Mucosa of gallbladder (tissue), 1 donor: ENCODE measurements at regions not wholly inside any gene's neighbourhood (a gene's known extent, or its start where the extent isn't known, plus 50 kb on each side); places are given as distances from the start of the nearest gene placed in this dataset.
A peak's percentile ranks its signal among the peaks of the same experiment; 100 is the strongest.

Experiments
- DNase-seq: peaks from one replicate; pipeline ENCODE4 v3.0.0-alpha.2; 2020; ENCODE audit warnings: low spot score
- donor health status: DM: no; HTN: no; CAD: no.

DNA sequence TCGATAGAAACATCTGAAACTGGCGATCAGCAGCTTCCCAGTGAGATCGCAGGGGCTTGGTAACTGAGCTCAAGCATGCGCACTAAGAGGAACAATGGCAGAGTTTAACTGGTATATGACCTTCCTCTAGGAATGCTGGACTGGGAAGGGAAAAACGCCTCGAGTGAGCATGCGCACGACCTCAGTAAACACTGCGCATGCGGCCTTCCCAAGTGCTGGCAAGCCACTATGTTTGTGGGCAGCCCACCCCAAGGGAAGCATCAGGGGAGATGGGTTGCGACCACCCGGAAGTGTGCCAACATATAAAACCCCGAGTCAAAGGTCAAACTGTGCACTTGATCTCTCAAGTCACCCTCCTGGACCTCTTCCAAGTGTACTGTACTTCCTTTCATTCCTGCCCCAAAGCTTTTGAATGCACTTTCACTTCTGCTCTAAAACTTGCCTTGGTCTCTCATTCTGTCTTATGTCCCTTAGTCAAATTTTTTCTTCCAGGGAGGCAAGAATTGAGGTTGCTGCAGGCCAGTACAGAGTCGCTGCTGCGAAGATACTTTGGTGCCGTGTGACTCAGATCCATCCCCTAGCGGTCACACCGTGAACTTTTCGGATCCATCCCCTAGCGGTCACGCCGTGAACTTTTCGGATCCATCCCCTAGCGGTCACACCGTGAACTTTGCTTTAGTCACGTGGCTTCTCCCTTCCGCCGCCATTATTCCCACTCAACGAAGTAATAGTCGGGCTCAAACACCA lies 243.3 kb downstream of the FAM43A start:
- peak; percentile 9 for DNase-seq

DNA sequence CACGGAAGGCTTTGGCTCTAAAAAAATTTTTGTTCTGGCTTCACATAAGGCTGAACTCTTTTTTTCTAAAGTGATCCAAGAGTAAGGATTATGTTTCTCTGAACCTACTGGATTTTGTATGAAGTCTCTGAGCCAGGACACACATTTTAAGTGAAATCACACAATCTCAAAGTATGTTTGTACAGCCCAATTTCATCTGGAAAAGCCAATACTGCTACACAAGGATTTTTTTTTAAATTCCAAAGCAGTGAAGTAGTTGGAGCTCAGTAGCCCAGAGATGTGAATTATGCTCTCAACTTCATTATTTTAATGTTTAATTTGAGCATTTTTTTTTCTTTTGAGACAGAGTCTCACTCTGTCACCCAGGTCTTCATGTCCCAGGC lies 243.9 kb downstream of the FAM43A start:
- no peak for DNase-seq

DNA sequence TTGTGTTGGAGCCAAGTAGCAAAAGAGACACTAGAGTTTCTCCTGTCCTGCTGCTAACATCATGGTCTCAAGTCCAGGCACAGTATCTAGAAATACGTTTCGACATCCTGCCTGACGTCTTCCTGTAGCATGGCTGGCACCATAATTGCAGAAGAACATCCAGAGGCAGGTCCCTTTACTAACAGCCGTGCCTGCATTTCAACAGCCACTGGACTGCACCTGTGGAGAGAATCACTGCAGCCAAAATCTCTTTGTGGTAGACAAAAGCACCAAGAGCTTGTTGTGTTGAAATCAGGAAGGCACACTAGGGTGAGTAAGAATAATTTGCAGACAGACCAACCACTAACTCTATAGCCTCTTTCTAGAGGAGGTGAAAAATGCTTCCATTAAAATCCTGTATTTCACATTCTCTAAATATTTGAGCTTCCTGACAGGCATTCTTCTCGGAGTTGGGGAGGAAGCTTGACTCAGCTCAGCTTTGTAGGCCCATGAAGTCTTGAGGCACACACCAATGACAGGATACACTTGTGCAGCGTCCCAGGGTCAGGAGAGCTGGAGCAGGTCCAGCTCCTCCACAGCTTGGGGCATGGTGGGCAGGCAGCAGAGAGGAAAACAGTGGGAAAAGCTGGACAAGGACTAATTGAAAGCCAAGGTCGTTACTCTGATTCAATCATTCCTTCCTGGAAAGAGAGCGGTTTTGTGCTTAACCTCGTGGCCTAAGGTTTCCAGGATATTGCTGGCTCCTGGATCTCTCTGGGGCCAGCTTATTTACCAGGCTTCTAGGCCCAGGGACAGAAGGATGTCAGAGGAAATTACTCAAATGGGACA lies 244.9 kb downstream of the FAM43A start:
- DNase-seq = no peak

DNA sequence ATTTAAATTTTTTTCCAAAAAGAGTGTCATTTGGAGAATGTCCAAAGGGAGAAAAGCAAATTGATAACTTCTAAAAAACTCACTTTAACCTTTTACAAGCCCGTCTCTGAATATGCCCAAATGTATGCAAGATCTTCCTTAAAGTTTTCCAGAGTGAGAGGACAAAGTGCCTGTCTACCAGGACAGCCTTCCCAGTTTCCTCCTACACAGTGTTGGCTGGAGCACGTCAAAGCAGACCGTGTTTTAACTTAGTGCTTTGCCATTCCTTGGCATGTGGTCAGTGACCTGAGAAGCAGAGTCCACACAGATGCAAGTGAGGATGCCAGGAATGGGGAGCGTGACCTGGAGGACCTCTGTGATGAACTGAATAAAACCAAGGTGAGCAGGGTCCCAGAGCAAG lies 245.7 kb downstream of the FAM43A start:
- no peak for DNase-seq

DNA sequence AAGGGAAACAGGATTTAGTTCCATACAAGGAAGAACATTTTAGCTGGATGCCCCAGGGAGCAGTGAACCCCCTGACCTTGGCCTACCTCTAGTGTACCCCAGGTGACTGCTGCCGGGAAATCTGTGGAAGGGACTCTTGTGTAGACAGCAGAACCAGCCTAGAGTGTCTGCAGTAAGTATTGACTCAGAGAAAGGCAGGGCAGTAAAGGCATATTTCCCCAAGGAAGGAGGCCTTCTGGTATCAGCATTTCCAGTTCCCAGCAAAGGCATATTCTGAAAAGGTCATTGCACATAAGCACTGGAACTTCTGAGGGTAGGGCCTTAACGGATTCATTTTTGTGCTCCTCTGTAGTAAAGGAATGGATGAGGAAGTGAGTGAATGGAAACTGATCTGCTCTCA lies 246.2 kb downstream of the FAM43A start:
- no peak for DNase-seq

DNA sequence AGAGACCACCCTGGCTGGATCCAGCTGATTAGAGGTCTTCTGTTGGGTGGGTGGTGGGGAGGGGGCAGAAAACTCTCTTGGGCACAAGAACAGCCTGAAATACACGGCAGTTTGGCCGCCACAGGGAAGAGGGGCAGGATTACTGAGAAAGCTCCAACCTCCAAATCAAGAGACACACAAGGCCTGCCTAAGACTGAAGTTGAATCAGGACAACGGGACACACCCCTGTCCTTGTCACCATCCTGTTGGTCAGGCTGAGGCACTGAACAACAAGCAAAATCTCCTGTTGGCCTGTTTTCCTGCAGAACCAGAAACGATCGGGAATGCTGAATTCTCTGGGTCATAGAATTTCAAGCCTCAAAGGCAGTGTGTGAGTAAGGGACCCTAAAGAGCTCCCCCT lies 247.8 kb downstream of the FAM43A start:
- DNase-seq = no peak

DNA sequence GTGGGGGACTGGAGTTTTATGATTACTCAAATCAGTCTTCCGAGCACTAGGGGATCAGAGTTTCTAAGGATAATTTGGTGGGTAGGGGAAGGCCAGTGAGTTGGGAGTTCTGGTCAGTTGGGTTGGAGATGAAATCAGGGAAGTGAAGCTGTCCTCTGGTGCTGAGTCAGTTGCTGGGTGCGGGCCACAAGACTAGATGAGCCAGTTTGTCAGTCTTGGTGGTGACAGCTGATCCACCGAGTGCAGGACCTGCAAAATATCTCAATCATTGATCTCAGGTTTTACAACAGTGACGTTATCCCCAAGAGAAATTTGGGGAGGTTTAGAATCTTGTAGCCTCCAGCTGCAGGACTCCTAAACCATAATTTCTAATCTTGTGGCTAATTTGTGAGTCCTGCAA lies 249.4 kb downstream of the FAM43A start:
- DNase-seq = no peak

DNA sequence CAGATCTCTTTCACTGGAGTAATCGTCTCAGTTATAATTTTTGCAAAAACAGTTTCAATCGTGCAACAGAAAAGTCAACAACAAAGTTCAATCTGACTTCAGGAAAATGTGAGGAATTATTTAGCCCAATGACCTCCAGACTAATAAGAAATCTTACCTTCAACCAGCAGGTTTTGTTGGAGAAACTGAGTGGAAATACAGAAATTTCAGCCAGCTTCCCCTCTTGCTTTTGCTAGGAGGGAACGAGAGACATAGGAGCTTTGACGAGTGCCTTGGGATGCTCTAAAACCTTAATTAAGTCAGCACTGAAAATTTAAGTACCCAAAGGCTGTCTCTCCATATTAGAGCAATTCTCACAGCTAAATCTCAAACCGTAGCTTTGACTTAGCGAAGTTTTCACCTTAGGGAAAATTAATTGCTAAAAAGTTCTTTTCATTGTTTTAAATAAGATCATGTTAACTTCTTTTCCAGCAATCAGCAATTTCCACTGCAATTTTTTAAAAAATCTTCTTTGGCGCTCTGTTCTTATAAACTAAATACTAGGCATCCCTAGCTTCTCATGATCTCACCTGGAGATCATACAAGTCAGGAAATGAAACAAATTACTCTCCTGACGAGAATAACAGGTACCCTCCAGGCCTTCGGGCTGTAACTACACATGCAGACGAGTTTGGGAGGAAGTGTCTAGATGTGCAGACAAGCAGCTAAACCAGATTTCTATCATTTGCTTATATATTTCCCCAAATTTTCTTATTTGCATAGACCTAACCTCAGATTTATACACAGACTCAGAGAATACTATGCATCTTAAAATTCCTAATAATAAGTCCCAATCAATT lies 250.2 kb downstream of the FAM43A start:
- DNase-seq = no peak

DNA sequence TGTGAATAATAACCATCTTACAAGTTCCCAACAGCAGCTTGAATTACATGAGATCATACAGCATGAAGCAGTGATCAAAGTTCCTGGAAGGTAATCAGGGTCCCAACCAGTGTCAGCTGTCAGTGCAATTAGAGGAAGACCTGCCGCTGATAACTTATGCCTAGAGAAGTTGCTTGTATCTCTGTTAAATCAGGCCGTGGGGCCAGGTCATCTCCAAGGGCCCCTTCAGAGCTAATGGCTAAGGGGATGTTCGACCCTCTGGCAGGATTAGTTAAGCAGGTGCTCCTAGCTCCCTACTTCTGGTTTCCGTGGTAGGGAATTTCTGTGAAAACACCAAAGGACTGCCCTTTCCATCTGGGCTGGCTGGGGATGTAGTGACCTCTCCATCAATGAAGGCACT lies 251.0 kb downstream of the FAM43A start:
- no peak for DNase-seq

DNA sequence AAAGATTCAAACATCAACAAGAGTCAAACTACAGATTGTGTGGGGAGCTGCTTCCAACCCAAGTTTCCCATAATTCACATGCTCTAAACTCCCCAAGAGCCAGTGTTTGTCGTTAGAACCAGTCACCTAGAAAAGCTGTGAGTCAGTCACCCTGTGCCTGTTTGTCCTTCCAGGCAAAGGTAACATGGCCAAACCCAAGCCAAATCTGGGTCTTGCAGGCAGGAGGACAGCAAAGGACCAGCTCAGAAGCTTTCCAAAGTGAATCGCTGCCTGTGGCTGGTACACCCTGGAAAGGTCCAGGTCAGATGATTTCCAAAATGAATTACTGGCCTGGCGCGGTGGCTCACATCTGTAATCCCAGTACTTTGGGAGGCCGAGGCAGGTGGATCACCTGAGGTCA lies 251.5 kb downstream of the FAM43A start:
- no peak for DNase-seq

DNA sequence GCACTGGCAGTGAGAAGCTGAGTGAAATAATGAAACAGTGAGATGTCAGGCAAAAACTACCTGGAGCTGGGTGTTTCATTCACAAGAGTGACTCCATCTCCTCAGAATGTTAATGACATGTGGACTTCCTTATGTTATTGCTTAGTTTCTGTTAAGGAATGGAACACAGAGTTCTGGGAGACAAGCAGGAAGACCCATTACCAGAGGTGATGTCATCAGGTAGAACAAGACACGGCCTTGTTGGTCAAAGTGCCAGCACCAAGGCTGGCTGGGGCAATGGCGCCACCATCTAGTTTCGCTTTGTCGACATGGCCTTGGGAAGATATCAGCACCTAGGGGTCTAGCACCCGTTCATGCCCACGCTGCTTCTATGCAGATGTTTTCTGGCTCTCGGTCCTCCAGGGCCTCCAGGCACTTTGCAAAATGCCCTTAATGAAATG lies 252.2 kb downstream of the FAM43A start:
- DNase-seq = no peak

DNA sequence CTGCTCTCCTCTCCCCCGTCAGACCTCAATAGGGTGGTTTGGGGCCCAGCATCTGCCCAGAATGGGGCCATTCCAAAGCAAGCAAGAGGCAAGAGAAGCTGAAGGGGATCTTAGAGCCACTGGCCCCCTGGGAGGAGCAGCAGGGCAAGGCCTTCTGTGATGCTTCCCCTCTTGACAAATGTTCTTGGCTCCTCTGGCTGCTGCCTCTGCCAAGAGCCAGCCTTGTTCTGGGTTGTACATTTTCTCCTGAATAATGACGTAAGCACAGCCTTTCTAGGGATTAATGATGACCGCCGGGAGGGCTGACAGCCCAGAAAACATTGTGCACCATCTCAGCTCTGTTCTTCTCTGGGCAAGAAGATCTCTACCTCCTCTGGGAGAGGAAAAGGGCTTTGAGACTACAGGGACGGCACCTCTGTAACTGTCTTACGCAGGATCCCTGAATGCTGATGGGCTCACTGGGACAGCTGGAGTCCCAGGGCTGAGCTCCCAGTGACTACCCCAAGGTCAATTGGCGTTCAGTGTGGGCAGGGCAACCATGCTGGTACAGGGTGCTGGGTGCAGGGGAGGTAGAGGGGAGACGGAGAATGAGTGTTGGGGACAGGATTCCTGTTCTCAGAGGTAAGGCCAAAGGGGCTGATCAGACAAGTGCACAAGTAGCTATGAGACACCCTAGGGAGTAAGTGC lies 253.3 kb downstream of the FAM43A start:
- no peak for DNase-seq

DNA sequence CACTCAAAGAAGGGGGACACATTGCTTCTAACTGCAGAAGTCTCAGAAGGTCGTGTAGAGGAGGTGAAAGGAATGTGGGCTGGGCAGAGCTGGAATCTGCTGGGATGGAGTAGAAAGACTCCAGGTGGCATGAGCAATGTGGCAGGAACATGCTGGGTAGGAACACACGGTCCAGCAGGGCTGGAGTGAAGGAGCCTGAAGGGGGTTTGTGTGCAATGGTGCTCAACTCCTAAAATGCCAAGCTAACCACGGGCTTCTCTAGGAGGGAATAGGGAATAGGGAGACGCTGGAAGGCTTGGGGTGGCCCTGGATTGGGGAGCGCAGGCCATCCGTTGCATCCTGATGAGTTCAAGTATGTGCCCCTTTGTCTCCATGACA lies 253.8 kb downstream of the FAM43A start:
- no peak for DNase-seq

DNA sequence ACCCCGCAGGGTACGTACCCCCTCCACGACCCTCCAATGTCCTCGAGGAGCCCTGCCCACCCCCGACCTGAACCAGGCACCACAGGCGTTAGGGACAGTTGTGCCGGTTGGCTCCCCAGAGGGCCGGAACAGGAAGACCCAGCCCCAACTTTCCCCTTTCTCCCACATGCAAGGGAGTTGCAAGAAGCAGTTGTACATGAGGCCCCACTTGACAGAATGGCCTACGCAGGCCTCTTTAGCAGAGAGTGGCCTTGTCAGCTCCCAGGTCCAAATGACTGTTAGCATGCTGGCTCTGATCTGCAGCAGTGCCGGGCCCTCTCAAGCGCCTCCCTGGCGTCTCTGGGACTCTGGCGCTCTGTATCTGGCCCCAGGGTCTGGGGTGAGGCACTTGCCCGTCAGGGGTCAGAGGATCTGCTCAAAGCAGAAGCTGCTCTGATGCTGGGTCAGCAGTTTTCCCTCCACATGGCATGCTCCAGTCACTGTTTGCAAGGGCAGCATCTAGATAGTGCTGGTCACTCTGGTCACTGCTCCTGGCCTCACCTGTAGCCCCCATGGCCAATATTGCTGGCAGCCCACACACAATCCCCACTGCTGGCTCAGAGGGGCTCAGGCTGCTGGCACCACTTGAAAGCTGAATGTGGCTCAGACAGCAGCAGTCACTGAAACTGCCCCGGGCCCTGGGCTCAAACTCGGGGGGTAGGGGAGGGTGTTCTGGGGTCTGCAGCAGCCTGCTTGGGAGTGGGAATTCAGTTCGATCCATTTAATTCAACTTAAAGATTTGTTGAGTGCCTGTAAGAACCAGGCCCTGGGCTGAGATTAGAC lies 254.5 kb downstream of the FAM43A start:
- no peak for DNase-seq

DNA sequence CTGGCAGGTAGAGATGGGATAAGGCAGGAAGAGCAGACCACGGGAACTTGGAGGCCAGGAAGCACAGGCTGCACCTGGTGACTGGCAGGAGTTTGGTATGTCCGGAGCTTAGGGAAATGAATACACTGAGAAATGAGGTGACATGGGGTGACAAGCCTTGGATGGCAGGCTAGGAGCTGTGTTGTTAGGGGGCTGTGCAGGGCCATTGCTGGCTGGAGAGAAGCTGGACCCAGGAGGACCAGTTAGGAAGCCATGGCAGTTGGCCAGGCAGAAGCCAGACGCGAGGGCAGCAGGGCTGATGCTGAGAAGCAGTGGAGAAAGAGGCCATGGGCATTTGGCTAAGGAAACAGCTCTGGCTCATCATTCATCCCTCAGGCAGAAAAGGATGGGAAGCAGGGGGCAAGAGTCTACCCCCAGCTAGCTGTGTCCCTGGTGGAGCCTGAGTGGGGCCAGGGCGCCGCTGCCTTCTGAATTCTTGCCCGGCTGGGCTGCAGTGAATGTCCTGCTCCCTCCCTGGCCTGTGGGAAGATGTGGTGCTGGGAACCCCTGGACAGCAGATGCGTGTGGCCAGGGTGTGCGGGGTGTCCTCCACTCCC lies 255.8 kb downstream of the FAM43A start:
- DNase-seq = no peak

DNA sequence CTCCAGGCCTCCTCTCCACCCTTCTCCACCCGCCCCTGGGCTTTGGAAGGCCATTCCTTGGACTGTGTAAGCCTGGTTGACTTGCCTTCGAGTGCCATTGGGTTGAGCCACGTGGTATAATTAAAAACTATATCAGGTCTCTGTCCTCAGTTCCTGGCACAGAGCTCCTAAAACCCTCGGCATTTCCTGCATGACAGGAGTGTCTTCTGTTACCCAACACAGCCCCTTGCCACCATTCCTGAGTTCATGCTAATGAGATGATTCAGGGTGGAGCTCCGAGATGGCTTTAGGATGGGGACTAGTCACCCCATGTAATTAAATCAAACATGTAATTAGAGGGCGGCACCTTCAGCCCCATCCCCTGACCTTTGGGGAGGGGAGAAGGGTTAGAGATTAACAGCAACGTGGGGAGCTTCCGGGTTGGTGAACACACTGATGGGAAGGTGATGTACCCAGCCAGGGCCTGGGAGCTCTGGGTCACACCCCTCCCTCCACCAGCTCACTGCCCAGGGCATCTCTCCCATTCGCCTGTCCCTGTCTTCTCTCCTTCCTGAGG lies 256.4 kb downstream of the FAM43A start:
- no peak for DNase-seq

DNA sequence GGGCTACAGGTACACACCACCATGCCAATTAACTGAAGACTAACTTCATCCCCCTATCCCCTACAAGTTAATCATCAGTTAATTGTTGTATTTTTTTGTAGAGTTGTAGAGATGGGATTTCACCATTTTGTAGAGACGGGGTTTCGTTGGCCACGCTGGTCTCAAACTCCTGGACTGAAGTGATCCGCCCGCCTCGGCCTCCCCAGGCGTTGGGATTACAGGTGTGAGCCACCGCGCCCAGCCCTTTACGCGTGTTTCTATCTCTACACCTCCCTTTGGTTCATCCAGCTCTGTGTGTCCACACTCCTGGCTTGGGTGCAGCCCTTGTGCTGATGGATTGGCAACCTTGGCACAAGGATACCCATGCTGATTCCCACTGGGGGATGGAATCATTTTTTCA lies 258.8 kb downstream of the FAM43A start:
- DNase-seq = no peak

DNA sequence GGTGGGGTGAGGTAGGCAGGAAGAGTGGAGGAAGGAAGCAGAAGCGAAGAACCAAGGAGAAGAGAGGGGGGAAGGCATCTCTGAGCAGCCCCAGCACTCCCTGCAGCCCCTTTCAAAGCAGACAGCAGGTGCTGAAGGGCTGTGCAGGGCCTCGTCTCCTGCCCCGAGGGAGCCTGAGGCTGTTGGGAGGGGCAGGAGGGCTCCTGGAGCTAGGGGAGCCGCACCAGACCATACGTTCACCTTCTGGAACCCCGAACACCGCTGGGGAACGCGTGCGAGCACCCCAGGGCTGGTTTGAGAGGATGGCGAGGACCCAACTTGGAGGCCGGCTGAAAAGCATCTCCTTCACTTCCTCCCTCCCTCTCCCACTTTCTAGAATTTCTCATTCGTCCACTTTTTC lies 259.8 kb downstream of the FAM43A start:
- DNase-seq = no peak

DNA sequence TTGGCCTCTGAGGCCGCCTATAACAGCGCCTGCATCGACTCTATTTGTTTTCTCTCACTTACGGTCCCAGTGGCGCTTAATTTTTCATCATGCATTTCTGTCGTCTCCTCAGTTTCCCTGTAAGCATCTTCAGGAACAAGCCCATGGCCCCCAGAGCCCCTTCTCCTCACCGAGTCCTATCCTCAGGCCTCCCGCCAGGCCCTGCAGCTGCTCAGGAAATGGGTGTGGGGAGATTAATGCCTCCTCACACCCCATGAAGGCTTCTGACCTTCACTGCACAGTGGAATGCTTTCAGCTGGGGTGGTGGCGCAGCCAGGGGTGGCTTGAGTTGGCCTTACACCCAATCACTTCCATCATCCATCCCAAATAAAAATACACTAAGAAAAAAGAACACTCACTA lies 260.4 kb downstream of the FAM43A start:
- no peak for DNase-seq

DNA sequence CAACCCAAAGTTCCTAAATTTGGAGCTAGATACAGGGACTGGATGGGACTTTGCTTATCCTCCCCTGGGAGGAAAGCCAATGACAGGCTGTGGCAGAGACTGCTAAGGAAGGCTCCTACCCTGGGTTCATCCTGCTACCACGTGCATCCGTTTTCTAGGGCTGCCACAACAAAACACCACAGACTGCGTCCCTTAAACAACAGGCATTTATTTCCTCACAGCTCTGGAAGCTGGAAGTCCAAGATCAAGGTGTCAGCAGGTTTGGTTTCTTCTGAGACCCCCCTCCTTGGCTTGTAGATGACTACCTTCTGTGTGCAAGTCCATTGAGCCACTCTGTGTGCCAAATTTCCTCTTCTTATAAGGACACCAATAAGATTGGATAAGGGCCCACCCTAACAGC lies 263.9 kb downstream of the FAM43A start:
- DNase-seq = no peak
